WTC11 (cell line): ENCODE measurements at regions not wholly inside any gene's neighbourhood (a gene's known extent, or its start where the extent isn't known, plus 50 kb on each side); places are given as distances from the start of the nearest gene placed in this dataset.

Experiments used
- ATAC-seq: fragments of 200-7000 bp; cut with Tn5 transposase; 2 replicates; pipeline ENCODE4 v1.10.0; 2021; ENCODE audit warnings: mild to moderate bottlenecking, moderate library complexity
- CTCF ChIA-PET: fragments of 300-600 bp; sonication (Branson Sonifier 250); formaldehyde crosslinking; loops from one replicate; lab custom pipeline; 2021; ENCODE audit warnings: antibody characterized with exemption; lab: Charles Lee
- POLR2A ChIA-PET: fragments of 350-600 bp; sonication (Branson Sonifier 250); formaldehyde crosslinking; loops from one replicate; lab custom pipeline; 2021; ENCODE audit warnings: antibody characterized with exemption; lab: Charles Lee
- DNase-seq: peaks from one replicate; pipeline ENCODE4 v3.0.0; 2021; ENCODE audit warnings: low spot score
- H3K27ac Mint-ChIP-seq: 2 replicates; pipeline ENCODE4 v1.8.0; 2021; ENCODE audit warnings: mixed read lengths
- H3K27me3 Mint-ChIP-seq: 2 replicates; pipeline ENCODE4 v1.8.0; 2021; ENCODE audit warnings: low read depth, mild to moderate bottlenecking, moderate library complexity, mixed read lengths
- H3K36me3 Mint-ChIP-seq: 2 replicates; pipeline ENCODE4 v1.8.0; 2021; ENCODE audit warnings: mixed read lengths
- H3K4me1 Mint-ChIP-seq: 2 replicates; pipeline ENCODE4 v1.8.0; 2022; ENCODE audit warnings: mixed read lengths
- H3K4me3 Mint-ChIP-seq: 2 replicates; pipeline ENCODE4 v1.8.0; 2021; ENCODE audit warnings: mild to moderate bottlenecking, moderate library complexity, mixed read lengths
- H3K9me3 Mint-ChIP-seq: 2 replicates; pipeline ENCODE4 v1.8.0; 2021; ENCODE audit warnings: mixed read lengths
- AFF4 ChIP-seq: sonication (generic); formaldehyde crosslinking; IDR thresholded peaks from 2 replicates; pipeline ENCODE4 v1.8.1; 2023; ENCODE audit warnings: mild to moderate bottlenecking, missing genetic modification reagents, borderline replicate concordance
- ARID4B ChIP-seq: sonication (generic); formaldehyde crosslinking; IDR thresholded peaks from 2 replicates; pipeline ENCODE4 v1.8.0; 2023; ENCODE audit warnings: missing genetic modification reagents, mild to moderate bottlenecking, borderline replicate concordance
- ATF2 ChIP-seq: sonication (generic); formaldehyde crosslinking; IDR thresholded peaks from 2 replicates; pipeline ENCODE4 v1.8.1; 2022; ENCODE audit warnings: low read depth, missing genetic modification reagents, borderline replicate concordance
- ATF3 ChIP-seq: sonication (generic); formaldehyde crosslinking; conservative IDR thresholded peaks from 2 replicates; pipeline ENCODE4 v1.8.1; 2022; ENCODE audit warnings: mild to moderate bottlenecking, missing genetic modification reagents
- CREM ChIP-seq: sonication (generic); formaldehyde crosslinking; IDR thresholded peaks from 2 replicates; pipeline ENCODE4 v1.8.1; 2022; ENCODE audit warnings: mild to moderate bottlenecking, missing genetic modification reagents, moderate library complexity
- E2F4 ChIP-seq: sonication (generic); formaldehyde crosslinking; IDR thresholded peaks from 2 replicates; pipeline ENCODE4 v1.8.1; 2022; ENCODE audit warnings: low read depth, mild to moderate bottlenecking, moderate library complexity, missing genetic modification reagents, borderline replicate concordance
- ETV6 ChIP-seq: sonication (generic); formaldehyde crosslinking; IDR thresholded peaks from 2 replicates; pipeline ENCODE4 v1.8.1; 2022; ENCODE audit warnings: mild to moderate bottlenecking, missing genetic modification reagents
- FOXJ3 ChIP-seq: sonication (generic); formaldehyde crosslinking; IDR thresholded peaks from 2 replicates; pipeline ENCODE4 v1.9.0; 2021; ENCODE audit warnings: missing genetic modification reagents, mild to moderate bottlenecking, borderline replicate concordance
- HMGXB4 ChIP-seq: sonication (generic); formaldehyde crosslinking; IDR thresholded peaks from 2 replicates; pipeline ENCODE4 v1.8.1; 2023; ENCODE audit warnings: mild to moderate bottlenecking, moderate library complexity, missing genetic modification reagents
- SMAD4 ChIP-seq: sonication (generic); formaldehyde crosslinking; IDR thresholded peaks from 2 replicates; pipeline ENCODE4 v1.8.0; 2022; ENCODE audit warnings: mild to moderate bottlenecking, missing genetic modification reagents
- SP1 ChIP-seq: sonication (generic); formaldehyde crosslinking; conservative IDR thresholded peaks from 2 replicates; pipeline ENCODE4 v1.8.1; 2022; ENCODE audit warnings: missing genetic modification reagents
- USF2 ChIP-seq: sonication (generic); formaldehyde crosslinking; IDR thresholded peaks from 2 replicates; pipeline ENCODE4 v1.8.1; 2023; ENCODE audit warnings: mild to moderate bottlenecking, missing genetic modification reagents, moderate library complexity
- ZMAT4 ChIP-seq: fragments of 250-450 bp; sonication (Bioruptor Pico); IDR thresholded peaks from 2 replicates; pipeline ENCODE4 v1.9.0; 2021; ENCODE audit warnings: mild to moderate bottlenecking
- ZNF263 ChIP-seq: sonication (generic); formaldehyde crosslinking; IDR thresholded peaks from 2 replicates; pipeline ENCODE4 v1.8.1; 2022; ENCODE audit warnings: low read depth, mild to moderate bottlenecking, moderate library complexity, missing genetic modification reagents
- ZNF396 ChIP-seq: fragments of 250-450 bp; sonication (Bioruptor Pico); IDR thresholded peaks from 2 replicates; pipeline ENCODE4 v1.8.0; 2021; ENCODE audit warnings: mild to moderate bottlenecking, moderate library complexity, borderline replicate concordance
- ZNF423 ChIP-seq: fragments of 250-450 bp; sonication (Bioruptor Pico); IDR thresholded peaks from 2 replicates; pipeline ENCODE4 v2.1.2; 2022; ENCODE audit warnings: mild to moderate bottlenecking, moderate library complexity

GRCh38 chr3:5784690-5785089 lies 597.2 kb downstream of the EDEM1 start (continued):
- no peak for TF ChIP-seq ATF2 (CRISPR knock-in tag)

- Mint-ChIP-seq H3K4me1 (no peaks in the 10 kb centered on the region), H3K36me3 (peaks cover 24% of the 10 kb centered on the region), H3K4me3 (no peak overlapping the region), H3K27me3 (no peaks in the 10 kb centered on the region), H3K27ac (no peak overlapping the region), H3K9me3 (peaks cover 55% of the 10 kb centered on the region)
- ATAC-seq (peak; percentile 75), DNase-seq (no peak)
- ChIA-PET POLR2A (no interaction called here), CTCF (interaction anchor here (1.0 kb wide), 1 partner anchor 813 kb away, joined by 3 read pairs; no protein-coding TSS in a partner anchor)
- no peak for TF ChIP-seq HMGXB4 (CRISPR knock-in tag)
- TF ChIP-seq ZNF423, result no peak
- no peak for TF ChIP-seq ETV6 (CRISPR knock-in tag)
- no peak for TF ChIP-seq SP1 (CRISPR knock-in tag)
- no peak for TF ChIP-seq ATF3 (CRISPR knock-in tag)
- TF ChIP-seq ZNF263 (CRISPR knock-in tag), result no peak
- TF ChIP-seq CREM (CRISPR knock-in tag), result no peak
- no peak for TF ChIP-seq ARID4B (CRISPR knock-in tag)
- no peak for TF ChIP-seq E2F4 (CRISPR knock-in tag)
Measured at GRCh38 chr3:5787861-5788488, 600.5 kb downstream of the EDEM1 start.

- ChIA-PET CTCF (interaction anchor here (1.0 kb wide), 1 partner anchor 813 kb away, joined by 3 read pairs; no protein-coding TSS in a partner anchor), POLR2A (no interaction called here)
- Mint-ChIP-seq H3K4me1 (no peaks in the 10 kb centered on the region), H3K4me3 (no peak overlapping the region), H3K27ac (no peak overlapping the region), H3K9me3 (peaks cover 52% of the 10 kb centered on the region), H3K27me3 (no peaks in the 10 kb centered on the region), H3K36me3 (peaks cover 24% of the 10 kb centered on the region)
- DNase-seq, result no peak
- ATAC-seq, result no peak
- TF ChIP-seq ZMAT4 (no peak), SMAD4 (no peak), ZNF396 (CRISPR knock-in tag) (no peak), SP1 (CRISPR knock-in tag) (no peak), FOXJ3 (CRISPR knock-in tag) (no peak), USF2 (no peak), AFF4 (CRISPR knock-in tag) (no peak)
Measured at GRCh38 chr3:5788496-5788895, 601.0 kb downstream of the EDEM1 start.
